Osteoblast (primary cell): ENCODE measurements at regions not wholly inside any gene's neighbourhood (a gene's known extent, or its start where the extent isn't known, plus 50 kb on each side); places are given as distances from the start of the nearest gene placed in this dataset.

Experiments used
- DNase-seq: peaks from one replicate; pipeline ENCODE4 v3.0.0; 2011; ENCODE audit warnings: low spot score, mixed read lengths; ENCODE audit not compliant: insufficient read length; ENCODE audit errors: missing footprints
- H2AFZ ChIP-seq: 2 replicates; pipeline ENCODE4 v1.6.0; 2011; ENCODE audit warnings: mild to moderate bottlenecking, low read length
- H3K27ac ChIP-seq: 2 replicates; pipeline ENCODE4 v1.5.1; 2011; ENCODE audit warnings: mild to moderate bottlenecking, low read depth, low read length, moderate library complexity
- H3K27me3 ChIP-seq: 2 replicates; pipeline ENCODE4 v1.6.0; 2012; ENCODE audit warnings: mild to moderate bottlenecking, control low read depth, inconsistent platforms, low read length, moderate library complexity; ENCODE audit not compliant: insufficient read depth
- H3K36me3 ChIP-seq: 2 replicates; pipeline ENCODE4 v1.5.1; 2011; ENCODE audit warnings: mild to moderate bottlenecking, low read length, control low read depth, moderate library complexity; ENCODE audit not compliant: insufficient read depth
- H3K4me1 ChIP-seq: 2 replicates; pipeline ENCODE4 v1.5.1; 2011; ENCODE audit warnings: mild to moderate bottlenecking, low read length, control low read depth, moderate library complexity; ENCODE audit not compliant: insufficient read depth
- H3K4me2 ChIP-seq: 2 replicates; pipeline ENCODE4 v1.6.0; 2011; ENCODE audit warnings: mild to moderate bottlenecking, low read length; ENCODE audit not compliant: insufficient read depth
- H3K4me3 ChIP-seq: fragments of 200-600 bp; sonication (generic); 3 replicates; pipeline ENCODE4 v1.5.1; 2012; ENCODE audit warnings: mild to moderate bottlenecking, low read length, inconsistent platforms; ENCODE audit not compliant: insufficient read depth
- H3K79me2 ChIP-seq: 2 replicates; pipeline ENCODE4 v1.6.0; 2012; ENCODE audit warnings: mild to moderate bottlenecking, low read length, control low read depth, inconsistent platforms; ENCODE audit not compliant: insufficient read depth
- H3K9me3 ChIP-seq: 2 replicates; pipeline ENCODE4 v1.5.1; 2011; ENCODE audit warnings: low read depth, low read length, control low read depth
- H4K20me1 ChIP-seq: 2 replicates; pipeline ENCODE4 v1.6.0; 2012; ENCODE audit warnings: mild to moderate bottlenecking, low read length, control low read depth; ENCODE audit not compliant: insufficient read depth
- CTCF ChIP-seq: IDR thresholded peaks from 2 replicates; pipeline ENCODE4 v1.5.1; 2011; ENCODE audit warnings: mild to moderate bottlenecking, low read depth, low read length, moderate library complexity; ENCODE audit errors: extremely low read depth

- H3K27me3 ChIP-seq = no peaks in the 10 kb centered on the region
- H3K79me2 ChIP-seq = no peaks in the 10 kb centered on the region
- no peak for TF ChIP-seq CTCF
- H3K9me3 ChIP-seq = no peaks in the 10 kb centered on the region
- H2AFZ ChIP-seq = no peak overlapping the region
- no peaks in the 10 kb centered on the region for H3K4me1 ChIP-seq
- no peak overlapping the region for H3K4me2 ChIP-seq
- no peaks in the 10 kb centered on the region for H3K36me3 ChIP-seq
- no peak for DNase-seq
- no peak overlapping the region for H3K27ac ChIP-seq
- H3K4me3 ChIP-seq = no peak overlapping the region
- no peaks in the 10 kb centered on the region for H4K20me1 ChIP-seq
Measured at GRCh38 chr13:83996415-83996814, 114.1 kb upstream of the SLITRK1 start.

GRCh38 chr13:83995930-83996329, 113.7 kb upstream of the SLITRK1 start:
- TF ChIP-seq CTCF = no peak

GRCh38 chr13:83992566-83993358, 110.5 kb upstream of the SLITRK1 start:
- no peak for DNase-seq
- no peaks in the 10 kb centered on the region for H3K9me3 ChIP-seq
- H3K4me2 ChIP-seq = no peak overlapping the region

More at GRCh38 chr13:83995930-83996329, 113.7 kb upstream of the SLITRK1 start:
- H3K4me2 ChIP-seq = no peak overlapping the region
- no peaks in the 10 kb centered on the region for H3K79me2 ChIP-seq
- H4K20me1 ChIP-seq = no peaks in the 10 kb centered on the region
- H3K27me3 ChIP-seq = no peaks in the 10 kb centered on the region
- no peak overlapping the region for H3K4me3 ChIP-seq
- DNase-seq = no peak
- H2AFZ ChIP-seq = no peak overlapping the region
- no peaks in the 10 kb centered on the region for H3K36me3 ChIP-seq
- H3K9me3 ChIP-seq = no peaks in the 10 kb centered on the region
- H3K27ac ChIP-seq = no peak overlapping the region
- no peaks in the 10 kb centered on the region for H3K4me1 ChIP-seq

More at GRCh38 chr13:83992566-83993358, 110.5 kb upstream of the SLITRK1 start:
- Histone ChIP-seq H3K27ac (no peak overlapping the region), H2AFZ (no peak overlapping the region), H3K4me1 (no peaks in the 10 kb centered on the region), H3K79me2 (no peaks in the 10 kb centered on the region), H4K20me1 (no peaks in the 10 kb centered on the region), H3K36me3 (no peaks in the 10 kb centered on the region), H3K27me3 (no peaks in the 10 kb centered on the region), H3K4me3 (no peak overlapping the region)
- no peak for TF ChIP-seq CTCF
